Endothelial cell (in vitro differentiated cells): ENCODE measurements at regions not wholly inside any gene's neighbourhood (a gene's known extent, or its start where the extent isn't known, plus 50 kb on each side); places are given as distances from the start of the nearest gene placed in this dataset.

Experiments used
- DNase-seq: peaks from one replicate; pipeline ENCODE4 v3.0.0; 2021; ENCODE audit warnings: low spot score
- H3K27ac Mint-ChIP-seq: one replicate; pipeline ENCODE4 v1.8.0; 2021; ENCODE audit warnings: mixed read lengths, inconsistent platforms; ENCODE audit not compliant: unreplicated experiment
- H3K27me3 Mint-ChIP-seq: one replicate; pipeline ENCODE4 v1.8.0; 2021; ENCODE audit warnings: mild to moderate bottlenecking, moderate library complexity, mixed read lengths, inconsistent platforms; ENCODE audit not compliant: unreplicated experiment
- H3K36me3 Mint-ChIP-seq: one replicate; pipeline ENCODE4 v1.8.0; 2021; ENCODE audit warnings: mild to moderate bottlenecking, low read depth, mixed read lengths, inconsistent platforms; ENCODE audit not compliant: unreplicated experiment
- H3K4me1 Mint-ChIP-seq: one replicate; pipeline ENCODE4 v1.8.0; 2021; ENCODE audit warnings: mild to moderate bottlenecking, mixed read lengths, inconsistent platforms; ENCODE audit not compliant: unreplicated experiment
- H3K4me3 Mint-ChIP-seq: one replicate; pipeline ENCODE4 v1.8.0; 2021; ENCODE audit warnings: mild to moderate bottlenecking, mixed read lengths, inconsistent platforms; ENCODE audit not compliant: unreplicated experiment
- H3K9me3 Mint-ChIP-seq: one replicate; pipeline ENCODE4 v1.8.0; 2021; ENCODE audit warnings: mixed read lengths, inconsistent platforms; ENCODE audit not compliant: unreplicated experiment
- TF ChIP-seq, protein P1 (sequence below): fragments of 200-600 bp; sonication (generic); IDR thresholded peaks from one replicate; pipeline ENCODE4 v1.5.0; 2021; ENCODE audit warnings: antibody characterized with exemption; ENCODE audit not compliant: unreplicated experiment

DNA sequence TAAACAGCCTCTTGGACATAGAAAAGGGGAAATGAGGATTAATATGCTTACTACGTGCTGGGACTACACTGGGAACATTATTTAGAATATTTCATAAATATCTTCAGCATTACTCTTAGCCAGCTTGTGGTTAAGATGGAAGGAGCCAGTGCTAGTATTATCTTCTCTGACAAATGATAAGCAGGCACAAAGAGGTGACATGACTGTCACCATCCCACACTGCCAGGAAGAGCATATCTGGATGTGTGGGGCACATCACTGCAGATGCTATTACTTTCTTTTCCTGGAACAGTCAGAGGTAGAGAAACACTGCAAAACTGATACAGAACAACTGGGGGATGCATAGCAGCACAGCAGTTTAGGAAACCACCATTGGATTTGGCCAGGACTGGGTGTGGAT, 281.0 kb upstream of the TNC start:
- DNase-seq, result no peak
- no peak overlapping the region for H3K4me3 Mint-ChIP-seq
- H3K27ac Mint-ChIP-seq, result no peak overlapping the region
- TF ChIP-seq, protein P1, sequence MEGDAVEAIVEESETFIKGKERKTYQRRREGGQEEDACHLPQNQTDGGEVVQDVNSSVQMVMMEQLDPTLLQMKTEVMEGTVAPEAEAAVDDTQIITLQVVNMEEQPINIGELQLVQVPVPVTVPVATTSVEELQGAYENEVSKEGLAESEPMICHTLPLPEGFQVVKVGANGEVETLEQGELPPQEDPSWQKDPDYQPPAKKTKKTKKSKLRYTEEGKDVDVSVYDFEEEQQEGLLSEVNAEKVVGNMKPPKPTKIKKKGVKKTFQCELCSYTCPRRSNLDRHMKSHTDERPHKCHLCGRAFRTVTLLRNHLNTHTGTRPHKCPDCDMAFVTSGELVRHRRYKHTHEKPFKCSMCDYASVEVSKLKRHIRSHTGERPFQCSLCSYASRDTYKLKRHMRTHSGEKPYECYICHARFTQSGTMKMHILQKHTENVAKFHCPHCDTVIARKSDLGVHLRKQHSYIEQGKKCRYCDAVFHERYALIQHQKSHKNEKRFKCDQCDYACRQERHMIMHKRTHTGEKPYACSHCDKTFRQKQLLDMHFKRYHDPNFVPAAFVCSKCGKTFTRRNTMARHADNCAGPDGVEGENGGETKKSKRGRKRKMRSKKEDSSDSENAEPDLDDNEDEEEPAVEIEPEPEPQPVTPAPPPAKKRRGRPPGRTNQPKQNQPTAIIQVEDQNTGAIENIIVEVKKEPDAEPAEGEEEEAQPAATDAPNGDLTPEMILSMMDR, result no peak
- H3K27me3 Mint-ChIP-seq, result no peaks in the 10 kb centered on the region
- no peaks in the 10 kb centered on the region for H3K9me3 Mint-ChIP-seq
- no peaks in the 10 kb centered on the region for H3K36me3 Mint-ChIP-seq
- peaks cover 9% of the 10 kb centered on the region for H3K4me1 Mint-ChIP-seq

DNA sequence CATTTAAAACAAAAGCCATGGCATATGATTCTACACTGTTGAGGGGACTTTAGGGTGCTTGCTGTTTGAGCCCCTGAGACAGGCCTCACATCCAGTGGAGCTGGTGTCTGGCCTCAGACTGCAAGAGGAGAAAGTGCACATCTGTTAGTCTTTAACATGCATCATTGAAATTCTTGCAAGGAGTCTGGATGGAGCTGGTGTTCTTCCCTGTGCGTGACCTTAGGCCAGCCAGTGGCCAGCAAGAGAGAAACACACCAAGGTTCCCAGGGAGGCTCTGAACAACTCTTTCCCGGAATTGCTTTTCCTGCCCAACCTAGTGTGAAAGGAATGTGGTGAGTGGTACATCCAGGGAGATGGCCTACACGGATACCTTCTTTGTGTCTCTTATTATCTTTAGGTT, 282.8 kb upstream of the TNC start:
- Mint-ChIP-seq H3K4me3 (no peak overlapping the region), H3K36me3 (no peaks in the 10 kb centered on the region), H3K4me1 (peaks cover 5% of the 10 kb centered on the region), H3K27ac (no peak overlapping the region), H3K27me3 (no peaks in the 10 kb centered on the region), H3K9me3 (no peaks in the 10 kb centered on the region)
- no peak for DNase-seq
- TF ChIP-seq, protein P1, result no peak

DNA sequence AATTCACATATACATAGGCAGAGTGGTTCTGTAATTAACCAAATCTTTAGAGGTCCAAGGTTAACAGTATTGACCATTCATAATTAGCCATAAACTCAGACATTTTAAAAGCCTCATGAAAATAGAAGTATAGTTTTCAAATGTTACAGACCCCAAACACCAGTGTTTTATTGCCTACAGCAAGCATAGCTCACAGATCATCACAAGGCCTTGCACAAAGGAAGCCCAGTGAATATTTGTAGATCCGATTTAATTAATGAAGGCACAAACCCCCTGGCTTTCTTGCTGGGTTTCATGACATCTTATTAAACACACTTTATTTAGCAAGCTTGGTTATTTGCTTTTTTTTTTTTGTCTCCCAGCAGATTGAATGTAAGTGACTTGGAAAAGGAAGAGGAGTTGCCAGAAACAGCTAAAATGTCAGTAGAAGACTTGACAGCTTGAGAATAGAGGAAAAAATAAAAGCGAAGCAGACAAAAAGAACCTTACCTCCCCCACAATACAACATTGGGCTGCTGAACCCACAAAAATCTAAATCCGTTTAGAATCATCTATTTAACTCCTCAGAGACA, 283.9 kb upstream of the TNC start:
- no peak for DNase-seq
- H3K36me3 Mint-ChIP-seq, result no peaks in the 10 kb centered on the region
- H3K9me3 Mint-ChIP-seq, result no peaks in the 10 kb centered on the region
- H3K27me3 Mint-ChIP-seq, result no peaks in the 10 kb centered on the region
- no peak overlapping the region for H3K27ac Mint-ChIP-seq
- TF ChIP-seq, protein P1, result no peak
- no peak overlapping the region for H3K4me3 Mint-ChIP-seq
- peaks cover 5% of the 10 kb centered on the region for H3K4me1 Mint-ChIP-seq

DNA sequence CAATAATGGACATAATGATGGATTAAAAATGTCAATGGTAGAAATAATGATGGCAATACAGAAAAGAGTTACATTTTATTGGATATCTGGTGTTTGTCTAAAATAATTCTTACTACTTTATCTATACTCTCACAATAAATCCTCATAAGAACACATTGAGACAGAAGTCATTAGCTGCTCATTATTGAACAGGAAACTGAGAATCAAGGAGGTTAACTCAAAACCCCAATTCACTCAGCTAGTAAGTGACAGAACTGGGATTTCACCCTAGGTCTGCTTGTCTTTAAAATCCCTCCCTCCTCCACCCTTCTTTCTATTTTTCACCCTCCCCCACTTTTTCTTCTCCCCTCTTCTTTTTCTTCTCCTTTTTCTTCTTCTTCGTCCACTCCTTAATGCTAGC, 285.8 kb upstream of the TNC start:
- H3K27me3 Mint-ChIP-seq, result no peaks in the 10 kb centered on the region
- TF ChIP-seq, protein P1, result no peak
- peaks cover 3% of the 10 kb centered on the region for H3K36me3 Mint-ChIP-seq
- no peaks in the 10 kb centered on the region for H3K9me3 Mint-ChIP-seq
- DNase-seq, result no peak
- no peak overlapping the region for H3K27ac Mint-ChIP-seq
- H3K4me1 Mint-ChIP-seq, result peaks cover 5% of the 10 kb centered on the region
- H3K4me3 Mint-ChIP-seq, result no peak overlapping the region

DNA sequence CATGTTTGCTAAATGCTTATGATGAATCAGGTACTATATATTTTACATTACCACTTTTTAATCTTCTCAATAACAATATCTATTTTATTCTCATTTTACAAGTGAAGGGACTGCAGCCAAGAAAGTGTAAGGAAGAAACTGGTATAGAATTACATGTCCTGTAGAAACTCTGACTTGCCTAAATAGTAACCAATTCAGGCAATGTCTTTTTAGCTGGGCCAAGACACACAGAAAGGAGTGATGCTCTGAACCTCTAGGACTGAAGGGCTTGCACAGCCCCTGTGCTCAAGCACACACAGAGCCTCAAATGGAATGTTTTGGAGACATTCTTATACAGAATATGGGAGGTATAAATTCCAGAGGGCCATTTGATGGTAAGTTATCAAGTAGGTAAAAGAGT, 286.4 kb upstream of the TNC start:
- H3K27ac Mint-ChIP-seq, result no peak overlapping the region
- no peak for DNase-seq
- no peaks in the 10 kb centered on the region for H3K9me3 Mint-ChIP-seq
- no peak overlapping the region for H3K4me3 Mint-ChIP-seq
- peaks cover 3% of the 10 kb centered on the region for H3K36me3 Mint-ChIP-seq
- no peaks in the 10 kb centered on the region for H3K27me3 Mint-ChIP-seq
- H3K4me1 Mint-ChIP-seq, result peaks cover 5% of the 10 kb centered on the region
- TF ChIP-seq, protein P1, result no peak
